ENCODE measurements at regions not wholly inside any gene's neighbourhood (a gene's known extent, or its start where the extent isn't known, plus 50 kb on each side); places are given as distances from the start of the nearest gene placed in this dataset.

GRCh38 chr5:3888310-3888709 lies 292.7 kb downstream of the IRX1 start:
- ChIA-PET CTCF (no interaction called here), POLR2A (no interaction called here)
- H3K36me3 ChIP-seq (replicated peaks in 1 of 2; ENCODE audit: control extremely low read depth in 1 of 2, control insufficient read depth in 1 of 2, extremely low read depth in 1 of 2, insufficient read depth in 2 of 2, low read length in 1 of 2) = no peaks in the 10 kb centered on the region
- Mint-ChIP-seq H3K27me3 (no peaks in the 10 kb centered on the region), H3K4me3 (no peak overlapping the region), H3K9me3 (ENCODE audit: insufficient read depth) (no peaks in the 10 kb centered on the region), H3K4me1 (no peaks in the 10 kb centered on the region), H3K27ac (no peak overlapping the region)
- intact Hi-C loops (cut with micrococcal nuclease) = no loop called here
- no peak overlapping the region for H3K4me3 ChIP-seq (ENCODE audit: control extremely low read depth in 1 of 5, extremely low read depth in 1 of 5, insufficient read depth in 1 of 5, low read depth in 2 of 5, low read length in 4 of 5)
- peaks cover 0 to 8% (median 0%) of the 10 kb centered on the region in 3 donors for H3K9me3 ChIP-seq (ENCODE audit: control extremely low read depth in 1 of 3, control insufficient read depth in 2 of 3, insufficient read depth in 1 of 3, low read length in 2 of 3)
- no peak for TF ChIP-seq EZH2 (IDR thresholded peaks at IDR 0.05; ENCODE audit: borderline replicate concordance, insufficient read depth, low read depth, low read length, poor library complexity, severe bottlenecking)
- TF ChIP-seq, protein P1, sequence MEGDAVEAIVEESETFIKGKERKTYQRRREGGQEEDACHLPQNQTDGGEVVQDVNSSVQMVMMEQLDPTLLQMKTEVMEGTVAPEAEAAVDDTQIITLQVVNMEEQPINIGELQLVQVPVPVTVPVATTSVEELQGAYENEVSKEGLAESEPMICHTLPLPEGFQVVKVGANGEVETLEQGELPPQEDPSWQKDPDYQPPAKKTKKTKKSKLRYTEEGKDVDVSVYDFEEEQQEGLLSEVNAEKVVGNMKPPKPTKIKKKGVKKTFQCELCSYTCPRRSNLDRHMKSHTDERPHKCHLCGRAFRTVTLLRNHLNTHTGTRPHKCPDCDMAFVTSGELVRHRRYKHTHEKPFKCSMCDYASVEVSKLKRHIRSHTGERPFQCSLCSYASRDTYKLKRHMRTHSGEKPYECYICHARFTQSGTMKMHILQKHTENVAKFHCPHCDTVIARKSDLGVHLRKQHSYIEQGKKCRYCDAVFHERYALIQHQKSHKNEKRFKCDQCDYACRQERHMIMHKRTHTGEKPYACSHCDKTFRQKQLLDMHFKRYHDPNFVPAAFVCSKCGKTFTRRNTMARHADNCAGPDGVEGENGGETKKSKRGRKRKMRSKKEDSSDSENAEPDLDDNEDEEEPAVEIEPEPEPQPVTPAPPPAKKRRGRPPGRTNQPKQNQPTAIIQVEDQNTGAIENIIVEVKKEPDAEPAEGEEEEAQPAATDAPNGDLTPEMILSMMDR (IDR thresholded peaks at IDR 0.05) = no peak
- no peaks in the 10 kb centered on the region for H3K79me2 ChIP-seq (ENCODE audit: control insufficient read depth, insufficient read depth, low read length)
- H3K27ac ChIP-seq (ENCODE audit: low read length in 2 of 2) = no peak overlapping the region
- H3K9ac ChIP-seq (ENCODE audit: low read length) = no peak overlapping the region
- H3K27me3 ChIP-seq (replicated peaks in 1 of 4; ENCODE audit: control extremely low read depth in 1 of 4, control insufficient read depth in 3 of 4, insufficient read depth in 4 of 4, low read length in 3 of 4) = no peaks in the 10 kb centered on the region
- WGBS (ENCODE audit: insufficient coverage) = 78% methylated on average over 5 of the region's 6 CpGs
- no peaks in the 10 kb centered on the region for H4K20me1 ChIP-seq (ENCODE audit: control insufficient read depth, insufficient read depth, low read length, poor library complexity, severe bottlenecking)
- DNase-seq (no peak), ATAC-seq (ENCODE audit: low read depth) (no peak)
- H2AFZ ChIP-seq (ENCODE audit: insufficient read depth, low read depth, low read length, poor library complexity, severe bottlenecking) = no peak overlapping the region
- H3K4me2 ChIP-seq (replicated peaks; ENCODE audit: low read depth, low read length, poor library complexity, severe bottlenecking) = no peak overlapping the region
- no peaks in the 10 kb centered on the region for H3K4me1 ChIP-seq (ENCODE audit: control insufficient read depth in 2 of 2, insufficient read depth in 2 of 2, low read length in 2 of 2)

GRCh38 chr5:3889412-3890142 lies 293.9 kb downstream of the IRX1 start:
- H3K4me2 ChIP-seq (replicated peaks; ENCODE audit: low read depth, low read length, poor library complexity, severe bottlenecking) = no peak overlapping the region
- TF ChIP-seq EZH2 (IDR thresholded peaks at IDR 0.05; ENCODE audit: borderline replicate concordance, insufficient read depth, low read depth, low read length, poor library complexity, severe bottlenecking) = no peak
- TF ChIP-seq, protein P1 (IDR thresholded peaks at IDR 0.05) = no peak
- WGBS (ENCODE audit: insufficient coverage) = 83% methylated on average over 9 of the region's 12 CpGs
- no peak overlapping the region for H3K9ac ChIP-seq (ENCODE audit: low read length)
- intact Hi-C loops (cut with micrococcal nuclease) = no loop called here
- H3K27me3 ChIP-seq (replicated peaks in 1 of 4; ENCODE audit: control extremely low read depth in 1 of 4, control insufficient read depth in 3 of 4, insufficient read depth in 4 of 4, low read length in 3 of 4) = no peaks in the 10 kb centered on the region
- no peaks in the 10 kb centered on the region for H3K79me2 ChIP-seq (ENCODE audit: control insufficient read depth, insufficient read depth, low read length)
- Mint-ChIP-seq H3K9me3 (ENCODE audit: insufficient read depth) (no peaks in the 10 kb centered on the region), H3K27me3 (no peaks in the 10 kb centered on the region), H3K27ac (no peak overlapping the region), H3K4me3 (no peak overlapping the region), H3K4me1 (no peaks in the 10 kb centered on the region)
- ChIA-PET POLR2A (no interaction called here), CTCF (no interaction called here)
- H2AFZ ChIP-seq (ENCODE audit: insufficient read depth, low read depth, low read length, poor library complexity, severe bottlenecking) = no peak overlapping the region
- no peaks in the 10 kb centered on the region for H3K4me1 ChIP-seq (ENCODE audit: control insufficient read depth in 2 of 2, insufficient read depth in 2 of 2, low read length in 2 of 2)
- H3K36me3 ChIP-seq (replicated peaks in 1 of 2; ENCODE audit: control extremely low read depth in 1 of 2, control insufficient read depth in 1 of 2, extremely low read depth in 1 of 2, insufficient read depth in 2 of 2, low read length in 1 of 2) = no peaks in the 10 kb centered on the region
- H4K20me1 ChIP-seq (ENCODE audit: control insufficient read depth, insufficient read depth, low read length, poor library complexity, severe bottlenecking) = no peaks in the 10 kb centered on the region
- DNase-seq = no peak
- H3K27ac ChIP-seq (ENCODE audit: low read length in 2 of 2) = no peak overlapping the region
- ATAC-seq (ENCODE audit: low read depth) = no peak
- no peak overlapping the region for H3K4me3 ChIP-seq (ENCODE audit: control extremely low read depth in 1 of 5, extremely low read depth in 1 of 5, insufficient read depth in 1 of 5, low read depth in 2 of 5, low read length in 4 of 5)
- peaks cover 0 to 8% (median 0%) of the 10 kb centered on the region in 3 donors for H3K9me3 ChIP-seq (ENCODE audit: control extremely low read depth in 1 of 3, control insufficient read depth in 2 of 3, insufficient read depth in 1 of 3, low read length in 2 of 3)
